Loucy (cell line): ENCODE measurements at regions not wholly inside any gene's neighbourhood (a gene's known extent, or its start where the extent isn't known, plus 50 kb on each side); places are given as distances from the start of the nearest gene placed in this dataset.

ENCODE experiments used
- EZH2phosphoT487 ChIP-seq: fragments of 200-600 bp; IDR thresholded peaks from 2 replicates; pipeline ENCODE4 v1.6.1; 2018; ENCODE audit warnings: antibody characterized with exemption, mild to moderate bottlenecking, moderate library complexity, borderline replicate concordance
- TF ChIP-seq, protein P1 (sequence below): fragments of 200-600 bp; sonication (generic); conservative IDR thresholded peaks from 2 replicates; pipeline ENCODE4 v1.5.1; 2014; ENCODE audit warnings: mild to moderate bottlenecking, antibody characterized with exemption, low read length

DNA sequence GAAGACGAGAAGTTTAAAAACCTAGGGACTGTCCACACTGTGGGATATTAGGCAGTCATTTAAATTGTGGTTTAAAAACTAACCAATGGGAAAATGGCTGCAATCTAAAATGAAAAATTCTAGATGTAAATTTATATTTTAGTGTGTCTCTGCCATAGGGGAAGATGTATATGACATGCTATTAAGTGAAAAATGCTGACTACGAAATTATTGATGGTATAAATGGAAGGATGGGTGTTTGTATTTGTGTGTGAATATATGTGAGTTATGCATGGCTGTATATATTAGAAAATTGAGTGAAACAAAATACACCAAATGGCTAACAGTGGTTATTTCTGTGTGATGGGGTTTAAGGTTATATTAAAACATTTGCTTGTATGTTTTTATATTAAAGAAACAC, 260.7 kb downstream of the AJAP1 start:
- TF ChIP-seq, protein P1, sequence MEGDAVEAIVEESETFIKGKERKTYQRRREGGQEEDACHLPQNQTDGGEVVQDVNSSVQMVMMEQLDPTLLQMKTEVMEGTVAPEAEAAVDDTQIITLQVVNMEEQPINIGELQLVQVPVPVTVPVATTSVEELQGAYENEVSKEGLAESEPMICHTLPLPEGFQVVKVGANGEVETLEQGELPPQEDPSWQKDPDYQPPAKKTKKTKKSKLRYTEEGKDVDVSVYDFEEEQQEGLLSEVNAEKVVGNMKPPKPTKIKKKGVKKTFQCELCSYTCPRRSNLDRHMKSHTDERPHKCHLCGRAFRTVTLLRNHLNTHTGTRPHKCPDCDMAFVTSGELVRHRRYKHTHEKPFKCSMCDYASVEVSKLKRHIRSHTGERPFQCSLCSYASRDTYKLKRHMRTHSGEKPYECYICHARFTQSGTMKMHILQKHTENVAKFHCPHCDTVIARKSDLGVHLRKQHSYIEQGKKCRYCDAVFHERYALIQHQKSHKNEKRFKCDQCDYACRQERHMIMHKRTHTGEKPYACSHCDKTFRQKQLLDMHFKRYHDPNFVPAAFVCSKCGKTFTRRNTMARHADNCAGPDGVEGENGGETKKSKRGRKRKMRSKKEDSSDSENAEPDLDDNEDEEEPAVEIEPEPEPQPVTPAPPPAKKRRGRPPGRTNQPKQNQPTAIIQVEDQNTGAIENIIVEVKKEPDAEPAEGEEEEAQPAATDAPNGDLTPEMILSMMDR: no peak
- TF ChIP-seq EZH2phosphoT487: no peak
